A673 (cell line): ENCODE measurements at regions not wholly inside any gene's neighbourhood (a gene's known extent, or its start where the extent isn't known, plus 50 kb on each side); places are given as distances from the start of the nearest gene placed in this dataset.

Experiments
- BruUV-seq: library from RNA; stranded (reverse); fragments of 400-500 nt; replicated peaks from 2 replicates; lab custom pipeline; 2021; lab: Mats Ljungman, UMichigan
- CTCF ChIA-PET: fragments of 300-600 bp; sonication (Branson Sonifier 250); formaldehyde crosslinking; loops from one replicate; lab custom pipeline; 2022; ENCODE audit warnings: antibody characterized with exemption; lab: Charles Lee
- POLR2A ChIA-PET: fragments of 300-600 bp; sonication (Branson Sonifier 250); formaldehyde crosslinking; loops from one replicate; lab custom pipeline; 2022; ENCODE audit warnings: antibody characterized with exemption; ENCODE audit not compliant: low non-redundant PET; lab: Charles Lee
- DNase-seq: peaks from one replicate; pipeline ENCODE4 v3.0.0-alpha.2; 2015; ENCODE audit warnings: low spot score
- H3K27ac ChIP-seq: fragments of 200-600 bp; sonication (generic); 2 replicates; pipeline ENCODE4 v1.5.1; 2016; ENCODE audit warnings: mixed run types, low read depth, mild to moderate bottlenecking, mixed read lengths, antibody characterized with exemption, low read length; ENCODE audit not compliant: poor library complexity, severe bottlenecking
- H3K27me3 ChIP-seq: fragments of 200-600 bp; sonication (generic); replicated peaks from 2 replicates; pipeline ENCODE4 v1.6.1; 2017; ENCODE audit warnings: mixed run types, low read depth, mild to moderate bottlenecking, mixed read lengths, antibody characterized with exemption, low read length; ENCODE audit not compliant: insufficient read depth, poor library complexity
- H3K36me3 ChIP-seq: fragments of 200-600 bp; sonication (generic); 2 replicates; pipeline ENCODE4 v1.6.1; 2016; ENCODE audit warnings: mixed run types, mild to moderate bottlenecking, mixed read lengths, antibody characterized with exemption, low read length; ENCODE audit not compliant: insufficient read depth, poor library complexity, severe bottlenecking
- H3K4me1 ChIP-seq: fragments of 200-600 bp; sonication (generic); 2 replicates; pipeline ENCODE4 v1.6.1; 2017; ENCODE audit warnings: mixed run types, mild to moderate bottlenecking, mixed read lengths, antibody characterized with exemption, low read length; ENCODE audit not compliant: insufficient read depth, poor library complexity, severe bottlenecking
- H3K4me3 ChIP-seq: fragments of 200-600 bp; sonication (generic); 2 replicates; pipeline ENCODE4 v1.5.1; 2016; ENCODE audit warnings: low read depth, mixed run types, mild to moderate bottlenecking, mixed read lengths, low read length; ENCODE audit not compliant: poor library complexity, severe bottlenecking
- H3K9me3 ChIP-seq: fragments of 200-600 bp; sonication (generic); 2 replicates; pipeline ENCODE4 v1.6.1; 2016; ENCODE audit warnings: mixed run types, low read depth, mild to moderate bottlenecking, mixed read lengths, antibody characterized with exemption, low read length; ENCODE audit not compliant: poor library complexity, severe bottlenecking
- EZH2 ChIP-seq: fragments of 200-600 bp; sonication (generic); IDR thresholded peaks from 2 replicates; pipeline ENCODE4 v1.6.1; 2017; ENCODE audit warnings: borderline replicate concordance, low read depth, mild to moderate bottlenecking, mixed read lengths, antibody characterized with exemption, low read length; ENCODE audit not compliant: poor library complexity, severe bottlenecking
- intact Hi-C: fragments of 100-400 bp; cut with micrococcal nuclease; formaldehyde crosslinking; loops from one replicate; pipeline ENCODE4 v1.10.0; 2022; ENCODE audit not compliant: unreplicated experiment
- TF ChIP-seq, protein P1 (sequence below): fragments of 300-800, 200-600 bp; sonication (generic); conservative IDR thresholded peaks from 2 replicates; pipeline ENCODE4 v1.5.1; 2017; ENCODE audit warnings: low read depth, mild to moderate bottlenecking, antibody characterized with exemption, low read length, moderate library complexity, mixed read lengths

DNA sequence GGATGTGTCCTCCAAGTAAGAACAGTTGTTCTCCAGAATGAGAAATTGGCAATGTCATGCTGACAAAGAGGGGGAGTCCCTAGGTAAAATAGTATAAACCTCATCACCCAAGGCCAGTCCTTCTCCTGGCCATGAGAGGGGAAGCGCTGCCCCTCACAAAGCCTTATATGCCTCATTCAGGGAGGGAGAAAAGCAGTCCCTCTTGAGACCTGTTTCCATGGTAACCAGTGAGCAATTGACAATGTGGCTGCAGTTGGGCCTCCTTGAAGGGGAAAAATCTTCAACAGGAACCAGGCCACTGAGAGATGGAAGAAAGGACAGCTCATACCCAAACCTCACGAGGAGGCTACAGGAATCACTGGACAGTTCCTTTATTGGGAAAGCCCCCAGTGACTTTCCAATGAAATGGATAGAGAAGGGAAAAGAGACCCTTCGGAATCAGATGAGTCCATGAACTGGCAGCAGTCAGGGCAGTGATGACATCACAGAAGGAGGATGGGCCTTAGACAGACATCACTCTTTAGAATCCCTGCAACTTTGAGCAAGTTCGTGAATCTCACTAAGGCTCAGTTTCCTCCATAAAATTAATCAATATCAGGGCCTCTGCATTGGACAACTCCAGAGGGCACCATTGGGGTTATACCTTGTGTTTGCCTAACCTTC lies 275.7 kb downstream of the TOX3 start:
- no peak for DNase-seq
- BruUV-seq: no TSS peak
- no peaks in the 10 kb centered on the region for H3K36me3 ChIP-seq
- ChIA-PET CTCF (no interaction called here), POLR2A (no interaction called here)
- H3K4me3 ChIP-seq: no peak overlapping the region
- H3K27me3 ChIP-seq: peaks cover 3% of the 10 kb centered on the region
- no peak overlapping the region for H3K27ac ChIP-seq
- intact Hi-C loops: no loop called here
- H3K4me1 ChIP-seq: no peaks in the 10 kb centered on the region
- H3K9me3 ChIP-seq: no peaks in the 10 kb centered on the region
- TF ChIP-seq, protein P1, sequence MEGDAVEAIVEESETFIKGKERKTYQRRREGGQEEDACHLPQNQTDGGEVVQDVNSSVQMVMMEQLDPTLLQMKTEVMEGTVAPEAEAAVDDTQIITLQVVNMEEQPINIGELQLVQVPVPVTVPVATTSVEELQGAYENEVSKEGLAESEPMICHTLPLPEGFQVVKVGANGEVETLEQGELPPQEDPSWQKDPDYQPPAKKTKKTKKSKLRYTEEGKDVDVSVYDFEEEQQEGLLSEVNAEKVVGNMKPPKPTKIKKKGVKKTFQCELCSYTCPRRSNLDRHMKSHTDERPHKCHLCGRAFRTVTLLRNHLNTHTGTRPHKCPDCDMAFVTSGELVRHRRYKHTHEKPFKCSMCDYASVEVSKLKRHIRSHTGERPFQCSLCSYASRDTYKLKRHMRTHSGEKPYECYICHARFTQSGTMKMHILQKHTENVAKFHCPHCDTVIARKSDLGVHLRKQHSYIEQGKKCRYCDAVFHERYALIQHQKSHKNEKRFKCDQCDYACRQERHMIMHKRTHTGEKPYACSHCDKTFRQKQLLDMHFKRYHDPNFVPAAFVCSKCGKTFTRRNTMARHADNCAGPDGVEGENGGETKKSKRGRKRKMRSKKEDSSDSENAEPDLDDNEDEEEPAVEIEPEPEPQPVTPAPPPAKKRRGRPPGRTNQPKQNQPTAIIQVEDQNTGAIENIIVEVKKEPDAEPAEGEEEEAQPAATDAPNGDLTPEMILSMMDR: no peak
- TF ChIP-seq EZH2: no peak

DNA sequence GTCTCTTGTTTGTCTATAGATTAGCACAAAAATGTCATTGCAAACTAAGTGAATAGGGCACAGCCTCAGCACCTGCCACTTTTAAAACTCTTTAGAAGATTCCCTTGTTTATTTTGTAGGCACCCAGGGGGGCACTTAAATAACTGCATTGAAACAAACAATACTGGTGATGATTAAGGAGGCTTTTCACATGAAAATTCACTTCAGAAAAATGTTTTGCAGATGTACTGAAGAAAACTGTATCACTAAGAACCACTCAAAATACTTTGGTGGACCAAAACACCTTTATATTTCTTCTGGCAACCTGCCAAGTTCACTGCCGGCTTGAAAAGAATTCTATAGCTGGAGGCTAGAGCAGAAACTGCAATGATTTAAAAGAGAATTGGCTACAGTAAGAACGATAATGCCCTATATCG lies 281.5 kb downstream of the TOX3 start:
- POLR2A ChIA-PET: no interaction called here
- TF ChIP-seq EZH2: no peak
- TF ChIP-seq, protein P1: no peak
- Histone ChIP-seq H3K4me1 (no peaks in the 10 kb centered on the region), H3K9me3 (no peaks in the 10 kb centered on the region), H3K36me3 (no peaks in the 10 kb centered on the region), H3K27me3 (peaks cover 3% of the 10 kb centered on the region), H3K27ac (no peak overlapping the region), H3K4me3 (no peak overlapping the region)
- no peak for DNase-seq
- BruUV-seq: no TSS peak
- intact Hi-C loops: no loop called here
- CTCF ChIA-PET: no interaction called here

DNA sequence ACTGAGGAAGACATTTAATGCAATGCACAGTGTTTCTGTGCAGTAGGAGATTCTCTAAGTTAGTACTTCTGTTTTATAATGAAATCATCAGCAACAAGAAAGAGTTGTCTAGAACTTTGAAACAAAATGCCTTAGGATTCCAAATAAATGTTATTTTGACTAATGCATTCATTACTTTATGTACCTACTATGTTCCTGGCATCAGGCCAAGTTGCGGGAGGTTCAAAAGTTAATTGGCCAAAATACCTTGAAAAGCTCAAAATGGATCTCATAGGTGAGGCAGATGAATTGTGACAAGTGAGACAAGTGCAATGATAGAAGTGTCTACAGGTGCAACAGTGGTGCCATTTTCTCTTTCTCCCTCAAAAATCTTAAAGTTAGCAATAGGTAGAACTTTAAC lies 289.4 kb downstream of the TOX3 start:
- CTCF ChIA-PET: no interaction called here
- BruUV-seq: no TSS peak
- no peak overlapping the region for H3K27ac ChIP-seq
- H3K4me1 ChIP-seq: peaks cover 3% of the 10 kb centered on the region
- no peak for DNase-seq
- intact Hi-C loops: no loop called here
- H3K9me3 ChIP-seq: no peaks in the 10 kb centered on the region
- POLR2A ChIA-PET: interaction anchor here (0.6 kb wide), 1 partner anchor 715 kb away, joined by 3 read pairs; no protein-coding TSS in a partner anchor
- H3K4me3 ChIP-seq: no peak overlapping the region
- TF ChIP-seq, protein P1: no peak
- no peak for TF ChIP-seq EZH2
- H3K27me3 ChIP-seq: no peaks in the 10 kb centered on the region
- no peaks in the 10 kb centered on the region for H3K36me3 ChIP-seq
